ENCODE measurements at regions not wholly inside any gene's neighbourhood (a gene's known extent, or its start where the extent isn't known, plus 50 kb on each side); places are given as distances from the start of the nearest gene placed in this dataset.

DNA sequence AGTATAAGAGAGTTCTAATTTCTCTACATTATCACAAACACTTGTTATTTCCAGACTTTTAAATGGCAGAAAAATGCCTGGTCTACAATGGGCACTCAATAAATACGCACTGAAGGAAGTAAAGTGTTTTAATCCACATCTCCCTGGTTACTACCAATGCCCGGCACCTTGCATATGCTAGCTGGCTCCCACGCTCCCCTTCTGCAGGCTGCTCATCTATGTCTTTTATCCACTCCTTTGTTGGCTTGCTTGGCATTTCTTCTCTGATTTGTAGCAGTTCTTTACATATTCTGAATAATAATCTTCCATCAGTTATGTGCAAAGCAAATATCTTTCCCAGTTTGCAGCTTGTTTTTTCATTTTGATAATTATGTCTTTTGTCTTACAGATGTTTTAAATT, 74.6 kb upstream of the PRR23E start:
- peaks cover 15% of the 10 kb centered on the region; the same call in 1 of the 2 replicates for H3K27me3 Mint-ChIP-seq (ENCODE audit: low read depth)
- Histone ChIP-seq H3K23me2 (ENCODE audit: insufficient read length, low read depth, low read length, poor library complexity, severe bottlenecking) (no peaks in the 10 kb centered on the region), H4K20me1 (ENCODE audit: control insufficient read depth, insufficient read depth, insufficient read length) (no peaks in the 10 kb centered on the region)

More for the DNA sequence above, 74.6 kb upstream of the PRR23E start:
- Histone ChIP-seq H3K4me1 (ENCODE audit: insufficient read depth, low read length) (0 out of 2 replicates have a peak, but pooled peaks cover 2% of the 10 kb centered on the region), H4K8ac (replicated peaks; ENCODE audit: insufficient read length, low read depth, low read length) (no peak overlapping the region), H3K18ac (ENCODE audit: insufficient read length, low read depth, low read length) (no peak overlapping the region), H2BK12ac (ENCODE audit: insufficient read length, low read depth, low read length) (no peak overlapping the region), H3K4me2 (ENCODE audit: insufficient read depth, insufficient read length, low read length) (no peak overlapping the region), H3K9me3 (ENCODE audit: control insufficient read depth, low read depth, low read length) (no peaks in the 10 kb centered on the region), H2BK5ac (ENCODE audit: insufficient read length, low read length) (no peak overlapping the region), H3K27me3 (ENCODE audit: insufficient read depth, low read length) (no peaks in the 10 kb centered on the region), H3K9ac (ENCODE audit: extremely low read depth, insufficient read length, low read length) (no peak overlapping the region), H4K91ac (ENCODE audit: insufficient read length, low read depth, low read length) (no peak overlapping the region), H3K23ac (ENCODE audit: insufficient read length, low read depth, low read length) (no peak overlapping the region), H2BK20ac (ENCODE audit: low read depth, low read length, poor library complexity, severe bottlenecking) (no peak overlapping the region), H3K27ac (ENCODE audit: insufficient read length, low read depth, low read length) (no peak overlapping the region), H2BK15ac (ENCODE audit: low read depth, low read length) (no peak overlapping the region), H3T11ph (ENCODE audit: low read length) (no peak overlapping the region), H3K79me2 (ENCODE audit: insufficient read depth, low read length) (no peaks in the 10 kb centered on the region), H2BK120ac (ENCODE audit: low read depth, low read length, poor library complexity, severe bottlenecking) (no peak overlapping the region), H4K5ac (ENCODE audit: insufficient read length, low read depth, low read length) (no peak overlapping the region), H3K14ac (ENCODE audit: insufficient read depth, low read length) (no peak overlapping the region), H2AK5ac (ENCODE audit: insufficient read length, low read length) (no peak overlapping the region), H3K56ac (ENCODE audit: insufficient read length, low read depth, low read length) (no peak overlapping the region), H2AFZ (ENCODE audit: low read length) (no peak overlapping the region), H3K79me1 (ENCODE audit: insufficient read depth, low read depth, low read length, poor library complexity, severe bottlenecking) (no peaks in the 10 kb centered on the region), H3K4ac (ENCODE audit: low read depth, low read length) (no peak overlapping the region)
- Mint-ChIP-seq H3K4me1 (peaks cover 47 to 51% of the 10 kb centered on the region in 2 experiments), H3K4me3 (no peak overlapping the region), H3K36me3 (ENCODE audit: insufficient read depth in 1 of 3, low read depth in 3 of 3) (peaks cover 0 to 6% (median under 1%) of the 10 kb centered on the region in 3 experiments; a peak in 4 of 7 replicates), H3K9me3 (peaks cover under 1 to 2% of the 10 kb centered on the region in 2 experiments; a peak in 4 of 5 replicates), H3K27ac (no peak overlapping the region)
- WGBS (ENCODE audit: extremely low coverage, insufficient read length, low lambda C conversion rate): no CpG with 5 or more reads among the region's 3 CpGs
- no peak for DNase-seq
- TF ChIP-seq, protein P1, sequence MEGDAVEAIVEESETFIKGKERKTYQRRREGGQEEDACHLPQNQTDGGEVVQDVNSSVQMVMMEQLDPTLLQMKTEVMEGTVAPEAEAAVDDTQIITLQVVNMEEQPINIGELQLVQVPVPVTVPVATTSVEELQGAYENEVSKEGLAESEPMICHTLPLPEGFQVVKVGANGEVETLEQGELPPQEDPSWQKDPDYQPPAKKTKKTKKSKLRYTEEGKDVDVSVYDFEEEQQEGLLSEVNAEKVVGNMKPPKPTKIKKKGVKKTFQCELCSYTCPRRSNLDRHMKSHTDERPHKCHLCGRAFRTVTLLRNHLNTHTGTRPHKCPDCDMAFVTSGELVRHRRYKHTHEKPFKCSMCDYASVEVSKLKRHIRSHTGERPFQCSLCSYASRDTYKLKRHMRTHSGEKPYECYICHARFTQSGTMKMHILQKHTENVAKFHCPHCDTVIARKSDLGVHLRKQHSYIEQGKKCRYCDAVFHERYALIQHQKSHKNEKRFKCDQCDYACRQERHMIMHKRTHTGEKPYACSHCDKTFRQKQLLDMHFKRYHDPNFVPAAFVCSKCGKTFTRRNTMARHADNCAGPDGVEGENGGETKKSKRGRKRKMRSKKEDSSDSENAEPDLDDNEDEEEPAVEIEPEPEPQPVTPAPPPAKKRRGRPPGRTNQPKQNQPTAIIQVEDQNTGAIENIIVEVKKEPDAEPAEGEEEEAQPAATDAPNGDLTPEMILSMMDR (conservative IDR thresholded peaks at IDR 0.05): no peak

Data from H9 (cell line).